NCI-H446 (cell line): ENCODE measurements at regions not wholly inside any gene's neighbourhood (a gene's known extent, or its start where the extent isn't known, plus 50 kb on each side); places are given as distances from the start of the nearest gene placed in this dataset.
A peak's percentile ranks its signal among the peaks of the same experiment; 100 is the strongest.
"Not testable (repeated sequence)": the region's sequence is repeated elsewhere in the genome, so short reads cannot be mapped to it uniquely, and the experiment has no call there.

Source experiments
- DNase-seq, 2 experiments: peaks; one replicate each; lab custom pipeline; 2025; lab: John Stamatoyannopoulos, UW

DNA sequence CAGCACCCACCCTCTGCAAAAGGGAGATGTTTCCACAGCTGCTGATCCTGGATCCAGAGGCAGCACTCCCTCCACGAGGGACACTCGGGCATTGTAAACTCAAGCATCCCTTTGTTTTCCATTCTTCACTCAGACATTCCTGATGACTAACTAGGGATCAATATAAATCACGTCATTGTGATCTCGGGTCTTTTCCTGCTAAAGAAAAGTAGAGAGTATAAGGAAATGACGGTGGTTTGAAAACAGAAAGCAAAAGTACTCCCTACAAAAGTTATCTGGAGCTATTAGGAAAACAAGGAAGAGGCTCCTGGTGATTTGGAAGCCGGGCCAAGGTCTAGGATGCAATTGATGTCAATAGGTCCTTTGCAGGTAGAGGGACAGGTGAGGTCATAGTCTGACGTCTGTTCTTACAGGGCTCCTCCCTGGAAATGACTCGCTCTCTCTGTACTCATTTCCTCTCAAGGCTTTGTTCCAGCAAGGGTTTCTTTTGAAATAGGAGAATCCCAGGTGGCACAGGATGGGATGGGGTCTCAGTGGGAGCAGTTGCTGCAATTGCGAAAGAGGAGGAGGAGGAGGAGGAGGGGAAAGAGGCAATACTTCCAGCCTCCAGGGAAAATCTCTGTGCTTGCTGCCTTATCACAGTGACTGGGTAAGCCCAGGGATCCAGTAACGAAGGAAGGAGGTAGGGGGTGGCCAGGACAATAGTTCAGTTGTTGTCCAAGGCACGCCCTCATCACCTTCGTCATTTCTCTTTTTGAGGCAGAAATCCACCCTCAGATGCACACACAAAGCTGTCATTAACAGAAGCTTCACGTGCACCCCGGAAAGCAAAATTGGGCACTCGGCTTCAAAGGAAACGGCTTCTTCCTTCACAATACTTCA, 222.8 kb downstream of the LY86 start:
- no peak for DNase-seq

DNA sequence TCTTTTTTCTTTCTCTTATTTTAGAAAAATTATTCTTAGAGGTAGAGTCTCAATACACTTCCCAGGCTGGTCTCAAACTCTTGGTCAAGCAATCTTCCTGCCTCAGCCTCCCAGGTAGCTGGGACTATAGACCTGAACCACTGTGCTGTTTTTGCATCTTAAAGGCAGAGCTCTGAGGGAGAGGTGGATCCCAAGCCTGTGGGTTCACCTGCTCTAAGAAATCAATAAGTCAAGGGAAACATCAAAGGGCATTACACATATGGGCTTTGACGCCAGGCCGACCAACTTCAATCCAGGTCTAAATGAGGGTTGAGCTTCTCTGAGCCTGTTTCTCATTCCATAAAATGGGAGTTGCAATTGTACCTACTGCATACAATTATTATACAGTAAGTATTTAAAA, 223.9 kb downstream of the LY86 start:
- DNase-seq: no peak

DNA sequence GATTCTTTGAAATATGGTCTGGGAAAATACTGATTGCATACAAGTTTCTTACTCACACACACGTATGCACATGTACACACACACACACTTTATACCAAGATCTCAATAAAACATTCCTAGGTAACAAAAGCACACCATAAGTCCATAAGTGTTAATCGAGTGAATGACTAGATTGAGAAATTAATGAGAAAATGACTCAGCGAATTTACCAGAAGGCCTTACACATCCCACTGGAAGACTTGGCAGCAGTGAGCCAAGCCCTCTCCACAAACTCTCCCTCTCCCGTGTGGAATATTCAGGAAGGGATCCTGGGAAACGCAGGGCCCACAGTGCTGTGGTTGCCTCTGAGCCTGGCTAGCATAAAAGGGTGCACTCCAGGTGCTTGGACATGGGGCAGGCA, 227.2 kb downstream of the LY86 start:
- DNase-seq: no peak

DNA sequence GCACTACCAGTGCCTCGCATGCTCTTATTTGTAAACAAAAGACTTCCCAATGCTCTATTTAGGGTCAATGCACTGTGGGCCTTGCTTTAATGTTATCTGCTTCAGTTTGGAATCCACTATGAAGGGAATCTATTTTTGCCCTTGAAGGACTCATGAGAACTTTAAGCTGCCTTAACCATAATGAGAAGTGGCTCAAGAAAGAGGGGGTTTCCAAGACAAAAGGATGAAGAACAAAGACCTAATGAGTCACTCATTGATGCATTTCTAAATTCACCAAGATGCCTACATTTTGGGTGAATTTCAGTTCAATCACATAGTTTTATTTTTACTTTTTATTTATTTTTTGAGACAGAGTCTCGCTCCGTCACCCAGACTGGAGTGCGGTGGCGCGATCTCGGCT, 228.2 kb downstream of the LY86 start:
- DNase-seq: no peak

DNA sequence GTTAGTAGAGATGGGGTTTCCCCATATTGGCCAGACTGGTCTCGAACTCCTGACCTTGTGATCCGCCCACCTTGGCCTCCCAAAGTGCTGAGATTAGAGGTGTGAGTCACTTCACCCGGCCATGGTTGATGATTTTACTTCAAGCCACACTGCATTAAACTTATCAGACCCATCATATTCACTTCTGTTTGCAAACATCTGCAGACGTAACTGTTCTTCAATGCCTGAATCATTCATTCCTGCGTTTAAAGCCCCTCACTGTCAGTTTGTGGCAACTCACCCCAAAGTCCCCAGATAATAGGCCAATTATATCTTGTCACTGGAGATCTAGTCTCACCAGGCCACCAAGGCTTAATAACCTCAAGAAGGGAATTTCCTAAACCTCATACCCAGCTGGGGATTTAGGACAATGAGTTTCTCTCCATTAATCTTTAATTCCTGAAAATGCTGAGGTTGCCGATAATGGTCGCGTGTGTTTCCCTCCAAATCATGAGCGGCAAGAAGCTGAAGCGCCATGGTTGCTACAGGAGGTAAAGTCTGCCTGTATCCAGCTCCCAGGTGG, 229.6 kb downstream of the LY86 start:
- DNase-seq: no peak

DNA sequence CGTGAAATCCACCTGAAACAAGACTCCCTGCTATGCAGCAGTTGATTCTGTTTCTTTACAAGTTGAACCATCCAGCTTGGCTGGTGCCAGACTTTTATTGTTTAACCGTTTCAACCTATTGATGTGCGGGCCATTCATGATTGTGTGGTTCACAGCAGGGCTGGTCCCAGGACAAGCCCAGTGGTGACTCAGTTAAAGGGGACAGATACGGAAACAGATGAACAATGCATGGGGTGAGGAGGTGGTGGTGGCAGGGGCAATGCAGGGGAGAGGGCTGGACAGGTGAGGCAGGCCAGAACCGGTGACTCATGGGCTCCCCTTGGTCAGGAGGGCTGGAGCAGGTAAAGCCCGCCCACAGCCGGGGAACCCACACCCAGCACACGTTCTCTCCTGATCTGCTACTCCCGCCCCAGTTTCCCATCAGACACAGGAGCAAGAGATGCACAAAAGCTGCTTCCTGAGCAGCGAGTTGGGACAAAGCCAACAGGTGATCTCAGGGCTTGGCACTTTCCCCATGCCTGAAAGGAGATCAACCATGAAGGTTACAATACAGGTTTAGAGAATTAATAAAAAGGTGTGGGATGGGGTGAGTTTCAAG, 232.2 kb downstream of the LY86 start:
- DNase-seq: no peak

DNA sequence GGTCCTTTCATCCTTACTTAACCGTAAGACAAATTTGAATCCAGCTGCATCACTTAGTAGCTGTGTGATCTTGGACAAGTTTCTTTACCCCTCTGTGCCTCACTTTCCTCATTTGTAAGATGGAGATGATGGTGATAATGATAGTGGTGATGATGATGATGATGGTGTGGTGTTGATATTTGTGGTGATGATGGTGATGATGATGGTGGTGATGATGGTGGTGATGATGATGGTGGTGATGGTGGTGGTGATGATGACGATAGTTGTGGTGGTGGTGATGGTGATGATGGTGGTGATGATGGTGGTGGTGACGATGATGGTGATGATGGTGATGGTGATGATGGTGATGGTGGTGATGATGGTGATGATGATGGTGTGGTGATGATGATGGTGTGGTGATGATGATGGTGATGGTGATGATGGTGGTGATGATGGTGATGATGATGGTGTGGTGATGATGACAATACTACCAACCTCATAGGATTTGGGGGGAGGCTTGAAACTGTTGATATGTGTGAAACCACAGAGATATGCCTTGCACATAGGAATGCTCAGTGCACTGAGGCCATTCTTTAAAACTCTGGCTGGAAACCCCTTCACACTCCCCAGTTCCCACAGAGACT, 233.2 kb downstream of the LY86 start:
- no peak for DNase-seq

DNA sequence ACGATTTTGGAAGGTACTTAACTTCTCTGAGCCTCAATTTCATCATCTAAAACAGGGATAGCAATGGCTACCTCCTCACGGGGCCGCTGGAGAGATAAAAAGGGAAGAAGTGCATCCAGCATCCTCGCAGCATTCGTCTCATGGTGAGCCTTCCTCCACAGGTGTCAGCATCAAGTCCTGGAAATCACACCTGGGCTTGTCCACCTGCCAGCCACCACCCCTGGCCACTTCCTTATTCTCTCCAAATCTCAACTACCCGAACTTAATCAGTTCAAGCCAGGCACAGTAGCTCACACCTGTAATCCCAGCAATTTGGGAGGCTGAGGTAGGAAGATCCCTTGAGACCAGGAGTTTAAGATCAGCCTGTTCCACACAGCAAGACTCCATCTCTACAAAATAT, 234.5 kb downstream of the LY86 start:
- no peak for DNase-seq

DNA sequence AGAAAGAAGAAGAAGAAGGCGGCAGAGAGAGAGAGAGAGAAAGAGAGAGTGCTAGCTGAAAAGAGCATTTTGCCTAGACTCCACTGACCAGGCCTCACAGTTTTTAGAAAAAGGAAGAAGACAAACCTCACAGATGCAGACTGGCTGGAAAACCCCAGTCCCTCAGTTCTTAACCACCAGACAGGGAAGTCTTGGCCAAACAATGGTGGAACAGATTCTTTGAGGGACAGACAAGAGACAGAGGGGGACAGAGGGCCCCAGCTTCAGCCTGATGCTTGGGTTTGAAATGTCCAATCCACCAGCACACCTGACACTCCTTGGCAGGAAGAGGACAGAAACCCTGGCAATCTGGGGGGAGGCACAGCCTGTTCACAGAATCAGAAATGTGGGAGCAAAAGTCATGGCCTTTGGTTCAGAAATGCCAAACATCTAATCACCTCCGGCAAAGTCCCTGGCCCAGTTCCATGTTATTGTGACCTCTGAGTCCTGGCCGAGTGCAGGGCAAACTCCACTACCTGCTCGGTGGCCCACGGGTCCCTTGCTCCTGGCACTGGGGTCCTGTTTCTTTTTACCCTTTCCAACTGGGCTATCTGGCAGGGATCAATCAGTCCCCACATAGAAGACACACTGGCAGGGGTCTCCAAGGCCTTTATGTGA, 235.2 kb downstream of the LY86 start:
- no peak for DNase-seq

DNA sequence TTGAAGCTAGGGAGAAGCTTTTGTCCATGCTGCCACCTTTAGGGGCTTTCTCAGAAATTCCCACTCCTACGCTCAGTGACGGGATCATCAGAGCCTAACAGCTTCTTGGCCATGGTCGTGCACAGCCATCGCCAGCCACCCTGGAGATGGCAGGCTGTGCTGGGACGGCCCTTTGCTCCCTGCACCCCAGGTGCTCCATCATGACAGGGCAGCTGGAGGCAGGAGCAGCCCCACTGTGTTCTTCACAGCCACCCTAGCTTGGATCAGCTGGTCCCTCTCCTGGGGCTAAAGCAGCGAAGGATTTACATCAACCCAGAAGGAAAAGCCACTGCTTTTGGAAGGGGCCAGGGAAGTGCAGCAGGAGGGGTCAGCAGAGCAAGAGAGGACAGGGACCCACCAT, 235.9 kb downstream of the LY86 start:
- no peak for DNase-seq

DNA sequence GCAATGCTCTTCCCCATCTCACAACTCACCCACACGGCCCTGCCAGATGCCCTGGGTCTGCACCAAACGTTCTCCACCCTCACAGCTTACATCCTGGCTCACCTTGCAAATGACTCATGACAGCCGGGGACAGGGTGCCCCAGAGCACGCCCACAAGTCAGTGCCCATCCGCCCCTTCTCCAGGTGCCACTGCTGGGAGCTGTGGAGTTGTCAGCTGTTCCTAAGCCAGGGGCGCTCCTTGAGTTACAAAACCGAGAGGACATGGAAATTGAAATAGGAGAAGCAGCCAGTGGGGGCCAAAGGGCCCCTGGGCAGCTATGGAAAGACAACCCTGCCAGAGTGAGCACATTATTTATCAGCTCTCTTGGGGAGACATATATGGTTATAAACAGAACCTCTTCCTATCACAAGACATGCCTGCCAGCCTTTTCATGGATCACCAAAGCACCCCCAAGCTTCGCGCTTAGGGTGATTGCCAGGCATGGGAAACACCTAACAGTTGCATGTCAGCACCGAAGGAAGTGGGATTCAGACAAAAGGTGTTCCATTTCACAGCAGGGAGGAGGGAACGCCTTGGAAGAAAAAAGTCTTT, 236.8 kb downstream of the LY86 start:
- no peak for DNase-seq

DNA sequence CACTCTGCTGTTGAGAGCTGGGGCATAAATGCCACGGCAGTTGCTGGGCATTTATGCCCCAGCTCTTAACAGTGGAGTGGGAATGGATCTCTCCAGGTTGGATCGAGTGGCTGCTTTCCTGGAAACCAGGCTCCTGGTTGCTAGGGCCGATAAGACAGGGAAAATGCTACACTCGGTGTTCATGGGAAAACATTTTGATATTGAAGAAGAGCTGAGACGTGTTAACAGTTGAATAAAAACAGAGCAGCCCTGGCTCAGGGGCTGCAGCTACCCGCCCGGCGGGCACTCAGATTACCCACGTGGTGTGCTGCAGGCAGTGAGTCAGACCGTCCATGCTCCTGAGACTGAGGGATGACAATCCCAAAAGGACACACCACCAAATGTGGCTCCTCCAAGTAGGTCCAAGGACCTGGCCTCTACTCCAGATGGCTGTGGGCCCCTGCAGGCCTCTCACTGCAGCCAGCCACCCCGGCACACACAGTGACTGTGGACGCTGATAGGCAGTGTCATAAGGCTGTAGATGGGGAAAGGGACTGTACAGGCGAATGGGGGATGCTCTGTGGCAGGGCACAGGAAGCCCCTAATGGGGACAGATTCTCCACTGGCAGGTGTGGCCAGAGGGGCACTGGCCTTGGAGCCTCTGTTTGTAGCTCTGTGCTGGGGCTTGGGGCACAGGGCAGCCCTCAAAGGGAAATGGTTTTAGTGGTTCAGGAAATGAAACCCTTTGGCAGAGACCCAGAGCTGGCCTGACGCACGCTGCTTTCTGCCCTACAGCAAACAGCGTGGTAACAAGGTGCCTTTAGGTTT, 237.8 kb downstream of the LY86 start:
- no peak for DNase-seq

DNA sequence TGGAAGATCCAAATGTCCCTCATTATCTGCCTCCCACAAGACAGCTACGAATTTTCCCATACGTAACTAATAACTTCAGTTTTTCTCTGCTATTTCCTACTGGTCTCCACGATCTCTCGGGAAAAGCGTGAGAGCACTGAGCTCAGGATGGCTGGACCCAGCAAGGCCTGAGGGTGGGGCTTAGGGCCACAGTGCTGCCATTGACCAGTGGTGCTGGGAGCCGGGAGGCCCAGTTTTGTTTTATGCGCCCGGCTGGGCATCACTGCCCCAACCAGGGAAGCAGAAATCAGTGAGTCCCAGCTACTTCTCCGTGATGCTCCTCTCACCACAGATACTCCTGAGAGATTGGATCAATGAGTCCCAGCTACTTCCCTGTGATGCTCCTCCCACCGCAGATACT, 238.4 kb downstream of the LY86 start:
- DNase-seq: no peak

DNA sequence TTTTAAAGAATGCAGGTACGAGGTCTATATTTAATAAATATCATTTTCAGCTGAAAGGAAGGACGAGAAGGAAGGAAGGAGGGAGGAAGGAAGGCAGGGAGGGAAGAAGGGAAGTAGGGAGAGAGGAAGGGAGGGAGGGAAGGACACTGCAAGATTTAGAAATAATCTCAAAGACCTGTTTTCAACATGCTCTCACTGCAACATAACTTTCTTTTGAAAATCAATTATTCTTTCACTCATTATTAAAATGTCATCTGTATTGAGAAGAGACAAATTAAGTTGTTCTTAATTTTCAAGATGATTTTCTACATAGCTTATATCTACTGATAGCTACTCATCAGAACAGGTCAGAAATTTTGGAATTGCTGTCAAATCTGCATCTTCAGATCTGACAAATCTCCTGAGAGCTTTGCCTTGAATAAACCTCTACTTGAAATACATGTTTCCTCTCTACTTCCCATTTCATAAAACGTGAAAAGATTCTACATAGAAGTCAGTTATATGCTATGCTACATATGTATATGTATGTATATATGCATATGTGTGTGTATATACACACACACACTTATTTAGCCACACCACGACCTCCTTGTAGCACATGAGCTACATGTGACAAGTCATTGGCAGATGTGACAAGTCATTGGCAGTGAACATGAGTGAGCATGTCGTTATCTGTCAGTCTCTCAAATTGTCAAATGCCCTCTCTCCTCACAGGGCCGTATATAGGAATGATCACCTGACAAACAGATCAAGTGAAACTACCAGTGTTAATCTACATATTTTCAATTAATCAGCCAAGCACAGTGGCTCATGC, 241.6 kb downstream of the LY86 start:
- DNase-seq: no peak

DNA sequence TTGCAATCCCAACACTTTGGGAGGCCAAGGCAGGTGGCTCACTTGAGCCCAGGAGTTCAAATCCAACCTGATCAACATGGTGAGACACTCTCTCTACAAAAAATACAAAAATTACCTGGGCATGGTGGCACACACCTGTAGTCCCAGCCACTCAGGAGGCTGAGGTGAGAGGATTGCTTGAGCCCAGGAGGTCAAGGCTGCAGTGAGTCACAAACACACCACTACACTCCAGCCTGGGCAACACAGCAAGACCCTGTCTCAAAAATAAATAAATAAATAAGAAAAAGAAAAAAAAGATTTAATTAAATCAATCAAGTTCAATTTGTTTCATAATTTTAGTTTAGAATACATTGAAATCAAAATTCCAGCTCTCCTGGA, 242.2 kb downstream of the LY86 start:
- not testable (repeated sequence) for DNase-seq

DNA sequence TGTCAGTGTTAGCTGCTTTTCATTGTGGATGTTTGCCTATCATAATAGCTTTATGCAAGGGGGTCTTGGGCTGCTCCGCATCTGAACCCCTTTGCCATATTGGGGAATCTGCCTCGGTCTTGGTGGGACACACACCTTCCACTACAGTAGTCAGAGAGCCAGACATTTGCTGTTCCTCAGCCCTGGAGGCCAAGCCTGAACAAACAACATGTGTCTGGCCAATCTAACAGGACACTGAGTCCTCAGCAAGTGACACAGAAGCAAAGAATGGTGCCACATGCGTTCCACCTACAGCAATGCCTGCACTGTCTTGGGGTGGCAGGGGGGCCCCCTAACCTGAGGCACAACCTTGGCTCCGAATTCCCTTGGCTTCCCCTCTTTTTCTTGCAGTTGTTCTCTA, 243.9 kb downstream of the LY86 start:
- no peak for DNase-seq

DNA sequence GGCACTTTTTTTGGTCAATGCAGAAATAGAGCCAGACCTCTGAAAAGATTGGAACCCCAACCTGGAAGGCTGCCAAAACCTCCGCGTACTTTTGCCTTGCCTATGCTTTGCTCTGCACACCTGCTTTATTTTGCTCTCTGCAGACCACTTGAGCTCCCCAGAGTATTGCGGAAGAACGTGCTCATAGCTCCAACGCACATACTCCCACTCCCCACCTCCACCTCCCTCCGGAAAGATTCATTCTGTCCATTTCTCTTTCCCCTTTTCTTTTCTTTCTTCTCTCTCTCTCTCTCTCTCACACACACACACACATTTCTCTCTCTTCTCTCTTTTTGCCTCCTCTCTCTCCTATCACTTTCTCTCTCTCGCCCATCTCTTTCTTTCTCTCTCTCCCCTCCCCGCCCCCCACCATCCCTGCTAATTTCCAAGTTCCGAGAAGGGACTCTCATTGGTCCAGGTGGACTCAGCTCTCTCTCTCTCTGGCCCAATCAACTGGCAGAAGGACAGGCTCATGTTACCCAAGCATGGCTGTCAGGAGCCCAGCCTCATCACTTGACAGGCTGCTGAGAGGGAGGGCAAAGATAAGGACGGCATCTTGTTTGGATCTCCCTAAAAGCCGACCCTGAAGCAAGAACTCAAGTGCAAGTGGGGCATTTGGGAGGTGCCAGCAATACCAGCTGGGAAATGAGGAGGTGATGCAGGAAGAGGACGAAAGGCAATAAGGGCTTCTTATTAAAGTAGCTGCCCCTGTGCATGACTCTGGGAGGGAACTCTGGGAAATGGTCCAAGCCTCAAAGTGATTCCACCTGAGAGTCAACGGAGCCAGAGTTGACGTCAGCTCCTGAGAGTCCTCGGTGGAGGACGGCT, 246.1 kb downstream of the LY86 start:
- peak in 1 of 2 experiments; percentile 34 for DNase-seq

DNA sequence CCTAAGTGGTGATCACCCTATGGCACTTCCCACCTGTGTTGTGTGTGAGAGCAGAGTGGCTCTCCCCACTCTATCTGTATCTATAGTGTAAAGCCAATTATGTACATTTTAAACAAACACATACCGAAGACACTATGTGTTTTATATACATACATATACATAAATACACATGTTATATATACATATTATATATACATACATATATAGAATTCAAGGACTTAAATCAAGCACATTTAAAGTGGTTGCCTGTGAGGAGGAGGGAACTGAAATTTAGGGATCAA, 246.6 kb downstream of the LY86 start:
- no peak for DNase-seq

DNA sequence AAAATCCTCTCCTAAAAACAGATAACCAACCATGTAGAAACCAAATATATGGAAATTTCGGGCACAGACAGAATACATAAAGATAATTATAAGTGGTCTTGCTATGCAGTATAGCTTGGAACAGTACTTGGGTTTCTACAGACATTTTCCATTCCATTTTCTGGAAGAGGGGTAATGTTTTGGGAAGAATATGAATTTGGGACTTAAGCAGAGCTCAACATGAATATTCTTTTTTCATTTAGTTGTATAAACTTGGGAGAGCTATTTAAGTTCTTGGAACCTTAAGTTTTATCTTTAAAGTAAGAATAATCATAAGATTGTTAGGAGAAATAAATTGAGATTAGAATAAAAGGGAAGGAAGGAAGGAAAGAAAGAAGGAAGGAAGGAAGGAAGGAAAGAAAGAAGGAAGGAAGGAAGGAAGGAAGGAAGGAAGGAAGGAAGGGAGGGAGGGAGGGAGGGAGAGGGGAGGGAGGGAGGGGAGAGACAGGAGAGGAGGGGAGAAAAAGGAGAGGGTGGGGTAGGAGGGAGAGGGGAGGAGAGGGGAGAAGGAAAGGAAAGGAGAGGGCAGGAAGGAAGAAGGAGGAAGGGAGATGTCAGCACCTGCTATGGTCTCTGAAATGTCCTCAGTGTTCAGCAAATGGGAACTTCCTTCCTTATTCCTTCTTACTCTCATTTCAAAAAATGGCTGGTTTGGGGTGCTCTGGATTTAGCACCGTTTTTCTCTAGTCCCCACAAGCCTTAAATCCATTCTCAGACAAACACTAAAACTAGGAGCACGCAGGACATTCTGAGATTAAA, 248.3 kb downstream of the LY86 start:
- DNase-seq: no peak
